B cell (primary cell): ENCODE measurements at regions not wholly inside any gene's neighbourhood (a gene's known extent, or its start where the extent isn't known, plus 50 kb on each side); places are given as distances from the start of the nearest gene placed in this dataset.

Source experiments
- EZH2 ChIP-seq: IDR thresholded peaks from 2 replicates; pipeline ENCODE4 v1.6.1; 2012; ENCODE audit warnings: borderline replicate concordance, low read depth, mild to moderate bottlenecking, moderate library complexity, low read length; ENCODE audit not compliant: insufficient read depth, poor library complexity, severe bottlenecking
- TF ChIP-seq, protein P1 (sequence below): fragments of 200-600 bp; IDR thresholded peaks from one replicate; pipeline ENCODE4 v1.8.0; 2022; ENCODE audit warnings: antibody characterized with exemption, mild to moderate bottlenecking

DNA sequence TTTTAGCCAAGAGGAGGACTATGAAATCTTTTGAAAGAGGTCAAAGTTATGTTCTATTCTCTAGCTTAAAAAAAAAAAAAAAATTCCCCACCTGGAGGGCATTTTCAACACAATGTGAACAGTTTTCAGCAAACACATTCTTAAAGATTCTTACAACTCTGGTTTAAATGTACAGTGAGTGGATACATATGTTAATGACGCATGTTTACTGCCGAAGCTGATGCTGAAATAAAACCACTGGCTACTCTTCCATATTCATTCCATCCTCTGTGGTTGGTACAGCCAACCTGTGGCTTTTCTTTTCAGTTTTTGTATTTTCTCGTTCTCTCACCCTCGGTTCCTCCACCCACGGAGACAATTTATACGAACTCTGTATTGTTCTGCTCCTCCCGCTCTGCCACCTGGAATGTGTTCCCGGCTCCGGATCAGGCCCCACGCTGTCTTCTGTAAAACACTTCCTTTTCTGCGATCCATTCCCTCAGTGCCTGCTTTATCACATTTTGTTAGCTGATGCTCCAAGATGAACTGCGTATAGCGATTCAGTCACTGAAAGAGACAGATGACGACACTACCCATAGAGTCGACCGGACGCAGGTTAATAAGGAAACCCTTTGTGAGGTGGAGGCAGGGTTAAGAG is 466.4 kb upstream of the ARGLU1 start:
- TF ChIP-seq, protein P1, sequence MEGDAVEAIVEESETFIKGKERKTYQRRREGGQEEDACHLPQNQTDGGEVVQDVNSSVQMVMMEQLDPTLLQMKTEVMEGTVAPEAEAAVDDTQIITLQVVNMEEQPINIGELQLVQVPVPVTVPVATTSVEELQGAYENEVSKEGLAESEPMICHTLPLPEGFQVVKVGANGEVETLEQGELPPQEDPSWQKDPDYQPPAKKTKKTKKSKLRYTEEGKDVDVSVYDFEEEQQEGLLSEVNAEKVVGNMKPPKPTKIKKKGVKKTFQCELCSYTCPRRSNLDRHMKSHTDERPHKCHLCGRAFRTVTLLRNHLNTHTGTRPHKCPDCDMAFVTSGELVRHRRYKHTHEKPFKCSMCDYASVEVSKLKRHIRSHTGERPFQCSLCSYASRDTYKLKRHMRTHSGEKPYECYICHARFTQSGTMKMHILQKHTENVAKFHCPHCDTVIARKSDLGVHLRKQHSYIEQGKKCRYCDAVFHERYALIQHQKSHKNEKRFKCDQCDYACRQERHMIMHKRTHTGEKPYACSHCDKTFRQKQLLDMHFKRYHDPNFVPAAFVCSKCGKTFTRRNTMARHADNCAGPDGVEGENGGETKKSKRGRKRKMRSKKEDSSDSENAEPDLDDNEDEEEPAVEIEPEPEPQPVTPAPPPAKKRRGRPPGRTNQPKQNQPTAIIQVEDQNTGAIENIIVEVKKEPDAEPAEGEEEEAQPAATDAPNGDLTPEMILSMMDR = no peak
- TF ChIP-seq EZH2 = no peak
